SKM-1 (cell line): ENCODE measurements at regions not wholly inside any gene's neighbourhood (a gene's known extent, or its start where the extent isn't known, plus 50 kb on each side); places are given as distances from the start of the nearest gene placed in this dataset.

Experiments used
- DNase-seq: peaks from one replicate; lab custom pipeline; 2025; ENCODE audit not compliant: unreplicated experiment; lab: John Stamatoyannopoulos, UW

GRCh38 chr5:54746777-54747398, 229.3 kb downstream of the SNX18 start:
- DNase-seq: no peak

DNA sequence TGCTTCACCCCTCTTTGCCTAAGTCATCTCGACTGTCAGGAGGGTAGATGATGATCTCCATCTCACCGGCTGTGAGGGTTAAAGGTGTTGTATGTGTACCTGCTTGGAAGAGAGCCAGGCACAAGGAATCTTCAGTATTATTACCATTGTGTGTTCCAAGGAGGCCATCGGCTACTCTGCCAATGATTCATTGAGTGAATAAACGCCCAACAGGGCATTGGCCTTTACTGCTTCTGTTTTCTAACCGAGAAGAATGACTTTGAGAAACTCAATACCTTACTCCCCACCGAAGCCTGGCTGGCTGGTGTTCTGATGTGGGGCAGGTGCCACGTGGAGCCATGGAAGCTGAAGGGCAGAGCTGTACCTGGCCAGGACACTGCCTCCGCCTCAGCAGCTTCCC, 228.8 kb downstream of the SNX18 start:
- DNase-seq: no peak

DNA sequence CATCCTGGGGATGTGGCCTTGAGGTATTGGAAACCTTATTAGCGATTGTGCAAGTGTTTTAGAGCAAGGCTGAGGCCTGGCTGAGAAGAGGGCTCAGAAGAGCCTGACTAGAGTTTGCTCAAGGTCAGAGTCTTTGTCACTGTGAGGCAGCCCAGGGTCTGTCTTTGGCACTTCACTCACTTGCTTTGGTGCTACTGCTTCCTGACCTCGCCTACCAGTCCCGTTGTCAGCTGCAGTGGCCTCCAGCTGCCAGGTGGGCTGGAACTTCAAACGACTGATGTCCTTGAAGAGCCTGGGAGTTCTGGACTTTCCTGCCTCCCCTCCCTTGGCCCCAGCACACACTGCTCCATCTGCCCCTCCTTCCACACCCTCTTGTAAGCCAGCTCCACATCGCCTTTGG, 228.0 kb downstream of the SNX18 start:
- no peak for DNase-seq

DNA sequence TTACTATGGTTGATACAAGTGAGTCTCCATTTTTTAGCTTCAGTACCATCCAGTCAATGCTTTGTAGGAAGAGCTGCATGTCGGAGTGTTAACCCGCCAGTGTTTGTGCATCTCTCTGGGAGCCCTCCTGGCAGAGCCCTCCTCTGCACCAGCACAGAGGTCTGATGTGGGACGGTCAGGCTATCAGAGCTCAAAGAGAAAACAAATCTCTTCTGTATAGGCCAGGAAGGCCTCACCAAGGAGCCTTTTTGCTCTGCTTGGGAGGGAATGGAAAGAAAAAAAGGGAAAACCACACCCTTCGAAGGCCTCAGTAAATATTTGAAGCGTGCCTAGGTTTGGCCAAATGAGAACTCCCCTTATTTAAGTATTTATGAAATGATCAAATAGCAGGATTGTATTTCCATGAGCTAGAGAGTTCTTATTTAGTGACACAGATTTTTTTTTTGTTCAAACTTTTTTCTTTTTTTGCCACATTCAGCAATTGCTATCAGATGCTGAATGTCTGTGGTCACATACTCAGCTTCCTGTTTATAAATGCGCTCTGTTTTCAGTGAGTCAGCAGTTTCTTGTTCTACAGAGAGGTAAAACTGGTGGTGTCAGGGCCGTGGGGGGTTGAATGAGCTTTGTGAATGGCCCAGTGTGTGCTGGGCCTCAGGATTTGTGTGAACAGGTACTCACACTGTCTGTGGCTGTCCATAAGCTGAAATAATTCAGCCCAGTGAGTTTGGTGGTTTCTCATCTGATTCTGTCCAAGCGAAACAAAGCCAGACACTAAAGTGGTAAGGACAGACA, 226.6 kb downstream of the SNX18 start:
- no peak for DNase-seq

DNA sequence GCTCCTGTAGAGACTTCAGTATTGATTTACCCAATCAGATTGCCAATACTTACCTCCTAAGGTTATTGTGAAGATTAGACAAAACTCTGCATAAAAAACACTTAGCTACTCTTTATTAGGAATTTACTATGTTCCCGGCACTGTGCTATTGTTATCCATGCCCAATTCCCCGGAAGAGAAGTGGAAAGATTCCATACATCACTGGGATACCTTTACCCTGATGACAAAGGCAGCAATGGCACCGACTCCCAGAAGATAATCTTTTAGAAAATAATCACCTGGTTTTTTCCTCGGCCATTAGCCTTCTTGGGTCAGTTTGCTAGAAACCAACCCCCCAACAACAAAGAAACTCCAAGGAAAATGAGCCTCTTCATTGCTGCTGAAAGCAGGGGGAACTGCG, 226.0 kb downstream of the SNX18 start:
- DNase-seq: no peak

GRCh38 chr5:54742417-54742891, 224.9 kb downstream of the SNX18 start:
- DNase-seq: no peak

DNA sequence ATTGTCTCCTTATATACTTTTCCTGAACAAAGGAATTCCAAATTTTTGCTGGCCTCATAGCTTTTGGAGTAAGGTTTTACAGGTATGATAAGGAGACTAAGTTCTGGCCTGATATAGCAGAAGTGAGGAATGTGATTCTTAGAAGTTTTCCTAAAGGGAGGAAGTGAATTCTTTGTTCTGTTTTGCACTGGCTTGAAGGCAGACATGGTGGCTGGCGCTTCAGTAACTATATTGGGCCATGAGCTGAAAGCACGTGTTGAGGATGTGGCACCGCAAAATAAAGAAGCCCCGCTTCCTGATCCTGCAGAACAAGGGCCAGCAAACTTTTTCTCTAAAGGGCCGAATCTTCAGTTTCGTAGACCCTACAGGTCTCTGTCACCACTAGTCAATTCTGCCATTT, 224.2 kb downstream of the SNX18 start:
- no peak for DNase-seq

- DNase-seq: no peak
Measured at GRCh38 chr5:54740141-54740540, 222.6 kb downstream of the SNX18 start.

GRCh38 chr5:54739371-54739770, 221.8 kb downstream of the SNX18 start:
- DNase-seq: no peak

GRCh38 chr5:54738973-54739367, 221.4 kb downstream of the SNX18 start:
- DNase-seq: no peak

DNA sequence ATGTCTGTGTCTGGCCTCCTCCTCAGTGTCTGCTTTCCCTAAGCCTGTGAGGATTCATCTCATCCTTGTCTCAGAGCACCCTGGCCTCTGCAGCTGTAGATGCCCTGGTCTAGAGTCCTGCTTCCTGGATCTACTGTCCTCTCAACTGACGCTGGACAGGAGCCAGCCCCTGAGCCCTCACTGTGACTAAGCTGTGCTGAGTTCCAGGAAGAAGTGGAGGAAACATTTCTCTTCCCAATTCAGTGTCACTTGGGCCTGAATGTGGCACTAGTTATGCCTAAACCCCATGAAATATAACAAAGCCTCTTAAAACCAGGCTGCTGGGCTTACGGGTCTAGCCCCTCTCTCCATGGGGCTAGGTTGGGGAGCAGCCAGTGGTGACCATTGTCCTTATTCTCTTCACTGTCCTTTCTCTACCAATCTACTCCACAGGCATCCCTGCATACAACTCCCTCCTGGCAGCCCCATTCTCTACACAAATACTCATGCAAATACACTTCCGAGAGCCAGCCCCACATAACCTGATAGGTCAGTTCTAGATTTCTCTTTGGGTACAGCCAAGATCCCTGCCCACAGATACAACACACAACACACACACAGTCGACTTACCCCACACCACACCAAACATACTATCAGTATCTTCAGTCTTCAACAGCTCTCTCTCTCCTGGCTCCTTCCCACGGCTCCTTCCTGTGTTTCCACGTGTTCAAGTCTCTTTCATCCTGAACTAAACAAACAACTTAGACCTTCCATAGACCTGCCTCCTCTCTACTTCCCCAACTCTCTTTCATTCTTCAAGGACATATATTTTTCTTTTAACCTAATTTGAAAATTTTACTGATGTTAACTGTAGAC, 220.8 kb downstream of the SNX18 start:
- no peak for DNase-seq

DNA sequence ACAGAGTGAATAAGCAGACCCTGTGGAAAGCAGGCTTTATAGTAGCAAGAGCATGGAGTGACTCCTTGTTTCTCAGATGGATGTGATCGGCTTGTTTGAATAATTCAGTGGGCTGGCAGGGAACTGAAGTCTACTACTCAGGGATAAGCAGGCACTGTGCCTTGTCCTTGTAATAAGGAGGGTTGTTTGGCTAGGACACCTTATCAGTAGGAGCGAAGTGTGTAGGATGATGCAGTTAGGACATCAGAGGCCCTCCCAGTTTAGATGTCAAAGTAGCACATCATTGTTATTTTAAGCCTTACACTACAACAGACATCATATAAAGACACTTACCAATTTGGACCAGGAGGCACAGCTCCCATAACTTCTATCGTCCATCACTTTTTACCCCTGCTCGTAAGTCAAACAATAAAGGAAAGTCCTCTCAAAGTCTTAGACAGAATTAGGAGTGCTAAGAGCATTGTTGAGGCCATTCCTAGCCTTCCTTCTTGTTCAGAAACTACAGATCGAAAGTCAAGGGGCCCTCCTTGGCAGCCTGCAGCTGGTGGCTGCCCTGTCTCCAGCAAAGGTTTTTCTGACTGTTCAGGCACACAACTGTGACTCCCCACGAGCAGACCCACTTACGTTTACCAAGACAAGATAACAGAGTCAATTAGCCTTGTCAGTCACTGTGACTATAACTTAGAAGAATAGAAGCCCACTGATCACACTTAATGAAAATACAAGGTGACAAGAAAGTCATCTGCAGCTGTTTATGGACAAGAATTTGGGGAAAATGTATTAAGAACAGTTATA, 218.6 kb downstream of the SNX18 start:
- no peak for DNase-seq

- DNase-seq: no peak
Measured at GRCh38 chr5:54733101-54733500, 215.5 kb downstream of the SNX18 start.

GRCh38 chr5:54732108-54732507, 214.5 kb downstream of the SNX18 start:
- no peak for DNase-seq

GRCh38 chr5:54728588-54728915, 211.0 kb downstream of the SNX18 start:
- DNase-seq: no peak

GRCh38 chr5:54727874-54728587, 210.5 kb downstream of the SNX18 start:
- no peak for DNase-seq

GRCh38 chr5:54725391-54726280, 208.1 kb downstream of the SNX18 start:
- DNase-seq: no peak

GRCh38 chr5:54722846-54723433, 205.4 kb downstream of the SNX18 start:
- no peak for DNase-seq
